ENCODE measurements at regions not wholly inside any gene's neighbourhood (a gene's known extent, or its start where the extent isn't known, plus 50 kb on each side); places are given as distances from the start of the nearest gene placed in this dataset.

DNA sequence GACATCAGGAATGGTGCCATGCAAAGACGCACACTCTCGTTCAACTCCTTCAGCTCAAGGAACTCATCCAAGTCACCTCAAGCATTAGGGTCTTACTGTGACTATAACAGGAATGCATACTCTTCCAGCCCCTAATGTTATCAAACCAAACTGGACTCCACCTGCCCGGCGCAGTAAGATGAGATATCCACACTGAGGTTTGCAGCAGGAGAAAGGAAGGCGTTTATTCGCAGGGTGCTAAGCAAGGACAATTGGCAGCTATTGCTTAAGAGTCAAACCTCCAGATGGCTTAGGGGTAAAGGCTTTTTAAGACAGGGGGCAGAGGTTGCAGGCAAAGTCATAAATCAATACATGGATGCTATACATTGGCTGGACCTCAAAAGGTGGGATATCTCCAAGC lies 159.4 kb upstream of the TAB2 start:
- H3K27ac Mint-ChIP-seq: no peak overlapping the region
- no peak overlapping the region for H3K4me3 Mint-ChIP-seq
- TF ChIP-seq, protein P1, sequence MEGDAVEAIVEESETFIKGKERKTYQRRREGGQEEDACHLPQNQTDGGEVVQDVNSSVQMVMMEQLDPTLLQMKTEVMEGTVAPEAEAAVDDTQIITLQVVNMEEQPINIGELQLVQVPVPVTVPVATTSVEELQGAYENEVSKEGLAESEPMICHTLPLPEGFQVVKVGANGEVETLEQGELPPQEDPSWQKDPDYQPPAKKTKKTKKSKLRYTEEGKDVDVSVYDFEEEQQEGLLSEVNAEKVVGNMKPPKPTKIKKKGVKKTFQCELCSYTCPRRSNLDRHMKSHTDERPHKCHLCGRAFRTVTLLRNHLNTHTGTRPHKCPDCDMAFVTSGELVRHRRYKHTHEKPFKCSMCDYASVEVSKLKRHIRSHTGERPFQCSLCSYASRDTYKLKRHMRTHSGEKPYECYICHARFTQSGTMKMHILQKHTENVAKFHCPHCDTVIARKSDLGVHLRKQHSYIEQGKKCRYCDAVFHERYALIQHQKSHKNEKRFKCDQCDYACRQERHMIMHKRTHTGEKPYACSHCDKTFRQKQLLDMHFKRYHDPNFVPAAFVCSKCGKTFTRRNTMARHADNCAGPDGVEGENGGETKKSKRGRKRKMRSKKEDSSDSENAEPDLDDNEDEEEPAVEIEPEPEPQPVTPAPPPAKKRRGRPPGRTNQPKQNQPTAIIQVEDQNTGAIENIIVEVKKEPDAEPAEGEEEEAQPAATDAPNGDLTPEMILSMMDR (IDR thresholded peaks at IDR 0.05; ENCODE audit: unreplicated experiment in 3 of 3): no peak
- H3K9me3 Mint-ChIP-seq: no peaks in the 10 kb centered on the region
- no peaks in the 10 kb centered on the region for H3K36me3 Mint-ChIP-seq (ENCODE audit: low read depth)
- H3K4me1 Mint-ChIP-seq: peaks cover 15% of the 10 kb centered on the region
- H3K27me3 Mint-ChIP-seq (ENCODE audit: low read depth): no peaks in the 10 kb centered on the region

DNA sequence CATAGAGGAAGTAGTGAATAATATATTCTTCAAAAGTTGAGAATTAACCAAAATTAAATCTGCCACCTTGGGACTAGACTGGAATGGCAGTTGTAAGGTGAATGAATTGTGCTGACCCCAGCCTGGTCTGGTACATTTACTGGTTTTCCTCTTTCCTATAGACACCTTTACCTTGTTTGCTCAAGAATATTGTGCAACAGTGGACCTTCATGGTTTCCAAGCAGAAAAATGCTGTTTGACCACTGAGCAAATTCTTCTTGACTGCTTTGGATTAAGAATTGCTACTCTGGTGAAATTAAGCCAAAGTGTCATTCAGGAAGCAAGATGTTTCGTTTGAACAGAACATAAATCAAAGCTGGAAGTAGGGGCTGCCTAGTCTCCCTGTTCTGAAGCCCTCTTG lies 156.6 kb upstream of the TAB2 start:
- H3K4me1 Mint-ChIP-seq: peaks cover 11% of the 10 kb centered on the region

DNA sequence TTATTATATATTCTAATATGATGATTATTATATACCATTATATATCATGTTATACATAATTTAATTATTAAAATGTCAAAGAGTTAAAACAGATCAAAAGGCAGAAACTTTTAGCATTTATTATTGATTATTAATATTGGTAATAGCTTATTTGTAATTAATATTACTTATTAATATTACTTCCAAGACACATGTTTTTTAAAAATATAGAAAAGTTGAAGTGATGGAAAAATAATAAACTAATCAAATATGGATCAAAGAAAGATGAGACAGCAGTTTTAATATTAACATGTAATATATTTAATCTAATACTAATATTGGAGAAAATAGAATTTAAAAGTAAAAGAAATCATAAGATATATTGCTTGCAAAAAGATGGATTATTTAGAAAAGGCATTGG lies 154.6 kb upstream of the TAB2 start:
- Mint-ChIP-seq H3K4me3 (no peak overlapping the region), H3K27ac (no peak overlapping the region), H3K36me3 (ENCODE audit: low read depth) (no peaks in the 10 kb centered on the region)

More for the DNA sequence above, 156.6 kb upstream of the TAB2 start:
- H3K9me3 Mint-ChIP-seq: no peaks in the 10 kb centered on the region
- no peak overlapping the region for H3K4me3 Mint-ChIP-seq
- H3K27ac Mint-ChIP-seq: no peak overlapping the region
- TF ChIP-seq, protein P1 (IDR thresholded peaks at IDR 0.05; ENCODE audit: unreplicated experiment in 3 of 3): no peak
- H3K27me3 Mint-ChIP-seq (ENCODE audit: low read depth): peaks cover 4% of the 10 kb centered on the region
- no peaks in the 10 kb centered on the region for H3K36me3 Mint-ChIP-seq (ENCODE audit: low read depth)

DNA sequence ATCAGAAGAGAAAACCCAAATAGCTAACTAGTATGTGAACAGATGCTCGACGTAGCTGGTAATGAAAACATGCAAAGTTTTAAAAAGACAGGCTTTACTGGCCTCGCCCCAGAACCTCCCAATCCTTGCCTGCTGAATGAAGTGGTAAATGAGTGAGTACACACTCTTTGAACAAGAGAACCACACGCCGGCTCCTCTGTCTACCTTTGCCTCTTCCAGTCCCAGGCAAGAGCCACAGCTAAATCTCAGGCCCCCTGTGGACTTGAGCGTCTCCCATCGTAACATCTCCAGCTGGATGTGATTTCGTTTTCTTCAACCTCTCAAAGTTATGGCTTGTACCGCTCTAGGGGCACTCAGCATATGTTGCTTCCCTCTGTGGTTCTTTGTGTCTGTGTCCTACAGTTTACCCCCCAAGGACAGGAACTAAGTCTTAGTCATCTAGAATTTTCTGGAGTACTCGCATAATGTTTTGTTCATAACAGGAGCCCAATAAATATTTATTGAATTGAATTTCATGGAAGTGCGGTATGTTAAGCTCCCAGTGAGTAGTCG lies 153.2 kb upstream of the TAB2 start:
- Mint-ChIP-seq H3K27me3 (ENCODE audit: low read depth) (peaks cover 4% of the 10 kb centered on the region), H3K27ac (peak overlapping the region; percentile 1 to 7 (median 1)), H3K4me3 (no peak overlapping the region), H3K4me1 (peaks cover 15% of the 10 kb centered on the region), H3K9me3 (no peaks in the 10 kb centered on the region), H3K36me3 (ENCODE audit: low read depth) (no peaks in the 10 kb centered on the region)
- TF ChIP-seq, protein P1 (IDR thresholded peaks at IDR 0.05; ENCODE audit: unreplicated experiment in 3 of 3): no peak

More for the DNA sequence above, 154.6 kb upstream of the TAB2 start:
- peaks cover 4% of the 10 kb centered on the region for H3K27me3 Mint-ChIP-seq (ENCODE audit: low read depth)
- H3K9me3 Mint-ChIP-seq: no peaks in the 10 kb centered on the region
- peaks cover 19% of the 10 kb centered on the region for H3K4me1 Mint-ChIP-seq
- TF ChIP-seq, protein P1 (IDR thresholded peaks at IDR 0.05; ENCODE audit: unreplicated experiment in 3 of 3): no peak

DNA sequence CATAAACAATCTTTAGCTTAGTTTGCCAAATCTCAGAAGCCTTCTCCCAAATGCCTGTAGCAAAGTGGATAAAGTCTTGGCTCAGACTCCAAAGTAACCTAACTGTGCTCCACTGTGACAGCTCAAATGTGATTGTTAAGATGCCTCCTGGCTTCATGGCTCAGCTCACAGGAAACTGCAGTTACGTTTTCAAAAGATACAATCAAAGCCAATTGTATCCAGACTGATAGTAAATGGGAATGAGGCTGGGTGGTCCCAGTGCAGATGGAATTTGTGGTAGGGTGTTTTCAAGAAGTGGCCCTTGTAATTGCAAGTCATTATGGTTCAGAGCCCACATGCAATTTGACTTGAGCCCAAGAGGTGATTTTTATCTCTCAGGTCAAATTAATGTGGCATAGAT lies 151.2 kb upstream of the TAB2 start:
- Mint-ChIP-seq H3K27me3 (ENCODE audit: low read depth) (peaks cover 7% of the 10 kb centered on the region), H3K4me3 (no peak overlapping the region), H3K27ac (peak overlapping the region; percentile 57 to 83 (median 62)), H3K9me3 (no peaks in the 10 kb centered on the region), H3K36me3 (ENCODE audit: low read depth) (no peaks in the 10 kb centered on the region), H3K4me1 (peaks cover 21% of the 10 kb centered on the region)
- TF ChIP-seq, protein P1 (IDR thresholded peaks at IDR 0.05; ENCODE audit: unreplicated experiment in 3 of 3): no peak

DNA sequence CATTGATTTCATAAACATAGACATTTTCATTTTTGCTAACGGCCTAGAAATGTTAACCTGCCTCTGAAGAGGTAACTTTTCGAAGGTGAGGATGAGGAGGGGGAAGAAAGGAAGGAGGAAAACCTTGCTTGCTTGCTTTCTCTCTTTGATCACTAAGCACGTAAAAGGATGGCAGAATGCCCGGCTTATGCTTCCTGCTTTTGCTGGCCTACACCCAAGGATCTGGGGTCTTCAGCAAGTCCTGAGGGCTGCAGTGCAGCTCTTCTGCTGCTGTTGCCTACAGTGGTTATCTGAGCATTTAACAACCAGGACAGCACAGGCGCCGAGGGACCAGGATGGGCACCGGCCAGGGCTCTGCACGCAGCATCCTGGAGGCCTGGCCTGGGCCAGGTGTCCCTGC lies 150.8 kb upstream of the TAB2 start:
- peak overlapping the region; percentile 57 to 83 (median 62) for H3K27ac Mint-ChIP-seq
- H3K36me3 Mint-ChIP-seq (ENCODE audit: low read depth): no peaks in the 10 kb centered on the region
- no peak overlapping the region for H3K4me3 Mint-ChIP-seq
- H3K27me3 Mint-ChIP-seq (ENCODE audit: low read depth): peaks cover 7% of the 10 kb centered on the region
- H3K4me1 Mint-ChIP-seq: peaks cover 21% of the 10 kb centered on the region
- no peaks in the 10 kb centered on the region for H3K9me3 Mint-ChIP-seq
- TF ChIP-seq, protein P1 (IDR thresholded peaks at IDR 0.05; ENCODE audit: unreplicated experiment in 3 of 3): no peak
